Pancreas (tissue), 10 donors: ENCODE measurements at regions not wholly inside any gene's neighbourhood (a gene's known extent, or its start where the extent isn't known, plus 50 kb on each side); places are given as distances from the start of the nearest gene placed in this dataset.
A peak's percentile ranks its signal among the peaks of the same experiment; 100 is the strongest.

Experiments used
- ATAC-seq, 4 donors: fragments of 200-7000 bp; cut with Tn5 transposase; one replicate each; pipeline versions ENCODE4 v1.8.0 to v1.9.1; 2020; ENCODE audit warnings: mild to moderate bottlenecking in 4 of 4, moderate library complexity in 4 of 4
- DNase-seq, 6 donors: peaks; one replicate each; pipeline ENCODE4 v3.0.0-alpha.2; 2020
- FAIRE-seq: peaks from 2 replicates; lab custom pipeline; 2012; peaks lifted over from hg19 to GRCh38; lab: Jason Lieb, UNC
- H3K27ac ChIP-seq, 4 donors: fragments of 200-600 bp; sonication (generic); 1 replicate in 3 of 4; 2 replicates in 1 of 4; pipeline versions ENCODE4 v1.5.0 to v1.8.0; 2020
- H3K27me3 ChIP-seq, 4 donors: fragments of 200-600 bp; one replicate each; pipeline ENCODE4 v1.8.0; 2021
- H3K36me3 ChIP-seq, 3 donors: fragments of 200-600 bp; sonication (generic) in 1 of 3; one replicate each; pipeline versions ENCODE4 v1.5.0 to v1.8.0; 2020 to 2021
- H3K4me1 ChIP-seq, 3 donors: fragments of 200-600 bp; one replicate each; pipeline ENCODE4 v1.8.0; 2021
- H3K4me3 ChIP-seq, 4 donors: fragments of 200-600 bp; sonication (generic) in 2 of 4; one replicate each; pipeline versions ENCODE4 v1.5.0 to v1.8.0; 2020 to 2021
- H3K9me3 ChIP-seq, 4 donors: fragments of 200-600 bp; one replicate each; pipeline ENCODE4 v1.8.0; 2021
- WGBS, 2 donors: extraction: QIAGEN DNeasy Blood & Tissue Kit; methylation state at CpG; one replicate each; pipeline ENCODE4 v1.1.7; 2013; 5-methylcytosine and 5-hydroxymethylcytosine counted together
- intact Hi-C, 3 donors: fragments of 100-400 bp; cut with DNase I; formaldehyde crosslinking; loops; one replicate each; pipeline versions ENCODE4 v1.11.1 to v1.14.2; 2022
- TF ChIP-seq, protein P1 (sequence below), 4 donors: fragments of 200-600 bp; sonication (generic) in 3 of 4; IDR thresholded peaks; one replicate each; pipeline versions ENCODE4 v1.5.0 to v1.8.0; 2021; ENCODE audit warnings: antibody characterized with exemption in 4 of 4
- donor health status: healthy with polysubstance abuse.
- donor health status: DM: no; HTN: no; CAD: no; lungs with moderate emphysema.
- donor health status: DM: no; HTN: no; CAD: no.
- donor health status: control.
- donor health status: control.
- donor health status: Bipolar disorder and iron deficiency.
- donor health status: DM: yes; HTN: yes; CAD: no.
- donor health status: DM: no; HTN: no; CAD: no.
- donor health status: DM: no; HTN: no; CAD: no.
- donor health status: DM: yes; HTN: yes; CAD: no.

DNA sequence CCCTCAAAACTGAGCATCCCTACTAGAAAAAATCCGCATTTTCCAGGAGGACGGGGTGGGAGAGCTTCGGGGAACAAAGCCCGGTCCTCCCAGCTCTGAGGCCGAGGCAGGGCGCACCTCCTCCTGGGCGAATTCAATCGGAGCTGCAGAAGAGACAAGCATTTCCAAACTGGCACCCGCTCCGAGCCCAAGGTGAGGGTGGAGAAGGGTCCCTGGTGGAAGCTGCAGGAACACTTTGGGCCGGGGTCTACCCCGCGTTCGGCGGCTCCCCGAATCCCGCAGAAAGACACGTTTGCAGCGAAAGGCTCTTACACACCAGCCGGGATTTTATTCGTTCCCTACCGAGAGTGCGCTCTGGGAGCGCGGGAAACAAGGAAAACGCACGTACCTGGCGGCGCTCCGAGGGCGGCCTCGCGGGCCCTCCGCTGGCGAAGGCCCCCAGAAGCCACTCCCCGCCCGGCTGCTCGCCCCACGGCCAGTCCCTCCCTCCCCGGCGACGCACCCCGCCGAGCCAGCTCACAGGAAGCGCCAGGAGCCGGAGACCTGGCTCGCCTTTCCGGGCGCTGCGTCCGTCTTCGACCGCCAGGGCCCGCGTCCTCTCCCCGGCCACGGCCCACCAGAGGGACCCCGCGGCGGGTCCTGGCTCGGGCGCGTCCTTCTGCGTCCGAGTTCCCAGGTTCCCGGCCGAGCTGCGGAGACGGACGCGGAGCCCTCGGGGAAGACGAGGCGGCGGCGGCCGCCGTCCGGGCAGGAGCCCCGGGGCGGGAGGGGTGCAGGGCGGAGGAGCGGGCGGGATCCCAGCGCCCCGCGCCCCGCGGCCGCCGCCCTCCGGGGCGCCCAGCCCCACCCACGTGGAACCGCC is 49.8 kb upstream of the BAHCC1 start:
- DNase-seq (peak; percentile 88 to 97 (median 94)), ATAC-seq (peak; percentile 45 to 67 (median 57)), FAIRE-seq (no peak)
- 1% methylated on average over 50 to 95 of the region's 95 CpGs for WGBS, 2 donors
- peak overlapping the region; percentile 96 to 98 (median 97) for H3K27ac ChIP-seq
- no peaks in the 10 kb centered on the region for H3K9me3 ChIP-seq
- no peaks in the 10 kb centered on the region for H3K27me3 ChIP-seq
- TF ChIP-seq, protein P1, sequence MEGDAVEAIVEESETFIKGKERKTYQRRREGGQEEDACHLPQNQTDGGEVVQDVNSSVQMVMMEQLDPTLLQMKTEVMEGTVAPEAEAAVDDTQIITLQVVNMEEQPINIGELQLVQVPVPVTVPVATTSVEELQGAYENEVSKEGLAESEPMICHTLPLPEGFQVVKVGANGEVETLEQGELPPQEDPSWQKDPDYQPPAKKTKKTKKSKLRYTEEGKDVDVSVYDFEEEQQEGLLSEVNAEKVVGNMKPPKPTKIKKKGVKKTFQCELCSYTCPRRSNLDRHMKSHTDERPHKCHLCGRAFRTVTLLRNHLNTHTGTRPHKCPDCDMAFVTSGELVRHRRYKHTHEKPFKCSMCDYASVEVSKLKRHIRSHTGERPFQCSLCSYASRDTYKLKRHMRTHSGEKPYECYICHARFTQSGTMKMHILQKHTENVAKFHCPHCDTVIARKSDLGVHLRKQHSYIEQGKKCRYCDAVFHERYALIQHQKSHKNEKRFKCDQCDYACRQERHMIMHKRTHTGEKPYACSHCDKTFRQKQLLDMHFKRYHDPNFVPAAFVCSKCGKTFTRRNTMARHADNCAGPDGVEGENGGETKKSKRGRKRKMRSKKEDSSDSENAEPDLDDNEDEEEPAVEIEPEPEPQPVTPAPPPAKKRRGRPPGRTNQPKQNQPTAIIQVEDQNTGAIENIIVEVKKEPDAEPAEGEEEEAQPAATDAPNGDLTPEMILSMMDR (IDR thresholded peaks at IDR 0.05), result peak in 1 of 4 donors; percentile 19
- intact Hi-C loops, result no loop called here
- H3K36me3 ChIP-seq, result no peaks in the 10 kb centered on the region
- peak overlapping the region; percentile 76 to 86 (median 81) for H3K4me3 ChIP-seq
- H3K4me1 ChIP-seq, result peaks cover 4 to 33% (median 20%) of the 10 kb centered on the region in 3 donors
